Suprapubic skin (tissue), 4 donors: ENCODE measurements at regions not wholly inside any gene's neighbourhood (a gene's known extent, or its start where the extent isn't known, plus 50 kb on each side); places are given as distances from the start of the nearest gene placed in this dataset.

Experiments used
- POLR2A ChIP-seq, 2 donors: fragments of 450-650 bp; IDR thresholded peaks; one replicate each; pipeline ENCODE4 v1.6.1; 2017; ENCODE audit warnings: antibody characterized with exemption in 2 of 2, mild to moderate bottlenecking in 2 of 2, moderate library complexity in 2 of 2
- POLR2AphosphoS5 ChIP-seq, 3 donors: sonication (generic); formaldehyde crosslinking; IDR thresholded peaks; one replicate each; pipeline ENCODE4 v1.6.1; 2017; ENCODE audit warnings: antibody characterized with exemption in 3 of 3

- TF ChIP-seq POLR2AphosphoS5 (IDR thresholded peaks at IDR 0.05) (no peak), POLR2A (IDR thresholded peaks at IDR 0.05) (no peak)
Measured at GRCh38 chr5:174991847-174992246, 267.5 kb downstream of the MSX2 start.
